ENCODE measurements at regions not wholly inside any gene's neighbourhood (a gene's known extent, or its start where the extent isn't known, plus 50 kb on each side); places are given as distances from the start of the nearest gene placed in this dataset.

GRCh38 chr4:54915276-54915675, 210.1 kb downstream of the KDR start:
- no peak for DNase-seq

GRCh38 chr4:54914781-54915180, 210.6 kb downstream of the KDR start:
- DNase-seq, result no peak

GRCh38 chr4:54913751-54914526, 211.5 kb downstream of the KDR start:
- DNase-seq, result no peak

GRCh38 chr4:54912155-54912554, 213.2 kb downstream of the KDR start:
- no peak for DNase-seq

- DNase-seq, result no peak
Measured at GRCh38 chr4:54909961-54910360, 215.4 kb downstream of the KDR start.

- DNase-seq, result no peak
Measured at GRCh38 chr4:54908763-54909162, 216.6 kb downstream of the KDR start.

- no peak for DNase-seq
Measured at GRCh38 chr4:54904953-54905352, 220.4 kb downstream of the KDR start.

GRCh38 chr4:54902976-54903375, 222.4 kb downstream of the KDR start:
- no peak for DNase-seq

GRCh38 chr4:54902271-54902670, 223.1 kb downstream of the KDR start:
- no peak for DNase-seq

- DNase-seq, result no peak
Measured at GRCh38 chr4:54901202-54901601, 224.2 kb downstream of the KDR start.

- no peak for DNase-seq
Measured at GRCh38 chr4:54898656-54899340, 226.6 kb downstream of the KDR start.

GRCh38 chr4:54898056-54898562, 227.3 kb downstream of the KDR start:
- DNase-seq, result no peak

GRCh38 chr4:54897590-54897989, 227.8 kb downstream of the KDR start:
- DNase-seq, result no peak

- no peak for DNase-seq
Measured at GRCh38 chr4:54882616-54883015, 224.9 kb downstream of the KIT start.

GRCh38 chr4:54879576-54879975, 221.8 kb downstream of the KIT start:
- DNase-seq, result no peak

GRCh38 chr4:54877006-54877405, 219.2 kb downstream of the KIT start:
- no peak for DNase-seq

GRCh38 chr4:54872261-54872660, 214.5 kb downstream of the KIT start:
- no peak for DNase-seq

GRCh38 chr4:54863571-54864255, 206.0 kb downstream of the KIT start:
- DNase-seq, result no peak

GRCh38 chr4:54861201-54861600, 203.4 kb downstream of the KIT start:
- DNase-seq, result no peak

- no peak for DNase-seq
Measured at GRCh38 chr4:54855191-54855854, 197.6 kb downstream of the KIT start.

- DNase-seq, result no peak
Measured at GRCh38 chr4:54852602-54853001, 194.8 kb downstream of the KIT start.

GRCh38 chr4:54852054-54852453, 194.3 kb downstream of the KIT start:
- DNase-seq, result no peak

GRCh38 chr4:54844911-54845310, 187.2 kb downstream of the KIT start:
- DNase-seq, result no peak

Measured in suppressor macrophage (primary cell).